IMR-90 (cell line): ENCODE measurements at regions not wholly inside any gene's neighbourhood (a gene's known extent, or its start where the extent isn't known, plus 50 kb on each side); places are given as distances from the start of the nearest gene placed in this dataset.

Experiments used
- BHLHE40 ChIP-seq: fragments of 150-350 bp; IDR thresholded peaks from 2 replicates; pipeline ENCODE4 v1.6.1; 2016; ENCODE audit warnings: mild to moderate bottlenecking, low read depth, low read length
- CEBPB ChIP-seq: IDR thresholded peaks from 2 replicates; pipeline ENCODE4 v1.6.1; 2012; ENCODE audit warnings: low read depth, low read length, improper control_type of control experiment
- CHD1 ChIP-seq: IDR thresholded peaks from 2 replicates; pipeline ENCODE4 v1.6.1; 2012; ENCODE audit warnings: low read depth, low read length, improper control_type of control experiment
- CTCF ChIP-seq: conservative IDR thresholded peaks from 2 replicates; pipeline ENCODE4 v1.5.1; 2012; ENCODE audit warnings: mild to moderate bottlenecking, low read depth, low read length, improper control_type of control experiment
- ELK1 ChIP-seq: fragments of 150-350 bp; IDR thresholded peaks from 2 replicates; pipeline ENCODE4 v1.6.1; 2016; ENCODE audit warnings: low read depth, mild to moderate bottlenecking, low read length, moderate library complexity, borderline replicate concordance
- MAFK ChIP-seq: IDR thresholded peaks from 2 replicates; pipeline ENCODE4 v1.6.1; 2012; ENCODE audit warnings: low read depth, low read length, improper control_type of control experiment
- MAZ ChIP-seq: IDR thresholded peaks from 2 replicates; pipeline ENCODE4 v1.6.1; 2012; ENCODE audit warnings: low read depth, mild to moderate bottlenecking, low read length, improper control_type of control experiment, moderate library complexity, borderline replicate concordance
- MXI1 ChIP-seq: IDR thresholded peaks from 2 replicates; pipeline ENCODE4 v1.6.1; 2012; ENCODE audit warnings: low read depth, mild to moderate bottlenecking, low read length, moderate library complexity, borderline replicate concordance
- POLR2A ChIP-seq: IDR thresholded peaks from 2 replicates; pipeline ENCODE4 v1.6.1; 2012; ENCODE audit warnings: mild to moderate bottlenecking, low read depth, low read length
- RAD21 ChIP-seq: IDR thresholded peaks from 2 replicates; pipeline ENCODE4 v1.6.1; 2012; ENCODE audit warnings: low read length, improper control_type of control experiment
- RCOR1 ChIP-seq: IDR thresholded peaks from 2 replicates; pipeline ENCODE4 v1.6.1; 2012; ENCODE audit warnings: mild to moderate bottlenecking, low read length, improper control_type of control experiment; ENCODE audit not compliant: insufficient replicate concordance
- RFX5 ChIP-seq: IDR thresholded peaks from 2 replicates; pipeline ENCODE4 v1.8.0; 2012; ENCODE audit warnings: low read depth, mild to moderate bottlenecking, low read length, moderate library complexity
- USF2 ChIP-seq: fragments of 150-350 bp; IDR thresholded peaks from 2 replicates; pipeline ENCODE4 v1.6.1; 2017; ENCODE audit warnings: mild to moderate bottlenecking, antibody characterized with exemption, low read length, low read depth

- no peak for TF ChIP-seq CTCF
- no peak for TF ChIP-seq POLR2A
- TF ChIP-seq ELK1: no peak
- TF ChIP-seq MAFK: no peak
- no peak for TF ChIP-seq RFX5
- no peak for TF ChIP-seq MAZ
- no peak for TF ChIP-seq RAD21
- TF ChIP-seq USF2: no peak
- no peak for TF ChIP-seq RCOR1
- no peak for TF ChIP-seq MXI1
- no peak for TF ChIP-seq CEBPB
- no peak for TF ChIP-seq BHLHE40
- TF ChIP-seq CHD1: no peak
These were observed 124.4 kb upstream of the NMUR2 start for GRCh38 chr5:152529440-152529839.
